ENCODE measurements at regions not wholly inside any gene's neighbourhood (a gene's known extent, or its start where the extent isn't known, plus 50 kb on each side); places are given as distances from the start of the nearest gene placed in this dataset.

GRCh38 chr17:36773039-36773438, 164.2 kb upstream of the LHX1 start:
- no peaks in the 10 kb centered on the region for H3K9me3 Mint-ChIP-seq
- H3K27me3 Mint-ChIP-seq (ENCODE audit: low read depth), result peaks cover 86% of the 10 kb centered on the region
- DNase-seq (ENCODE audit: low read depth, low spot score), result no peak
- no peak overlapping the region for H3K27ac Mint-ChIP-seq (ENCODE audit: unreplicated experiment)
- no peak for TF ChIP-seq CTCF (conservative IDR thresholded peaks at IDR 0.05)
- peaks cover 11% of the 10 kb centered on the region for H3K4me1 Mint-ChIP-seq
- no peak overlapping the region for H3K4me3 Mint-ChIP-seq
- H3K36me3 Mint-ChIP-seq (ENCODE audit: low read depth), result no peaks in the 10 kb centered on the region

GRCh38 chr17:36777118-36777517, 160.2 kb upstream of the LHX1 start:
- DNase-seq (ENCODE audit: low read depth, low spot score), result no peak
- H3K4me3 Mint-ChIP-seq, result no peak overlapping the region
- no peak overlapping the region for H3K27ac Mint-ChIP-seq (ENCODE audit: unreplicated experiment)
- TF ChIP-seq CTCF (conservative IDR thresholded peaks at IDR 0.05), result no peak
- peaks cover 11% of the 10 kb centered on the region for H3K4me1 Mint-ChIP-seq
- H3K36me3 Mint-ChIP-seq (ENCODE audit: low read depth), result no peaks in the 10 kb centered on the region
- no peaks in the 10 kb centered on the region for H3K9me3 Mint-ChIP-seq
- peaks cover 90% of the 10 kb centered on the region for H3K27me3 Mint-ChIP-seq (ENCODE audit: low read depth)

- H3K4me3 Mint-ChIP-seq, result no peak overlapping the region
Observed at GRCh38 chr17:36778448-36778847, 158.8 kb upstream of the LHX1 start.

GRCh38 chr17:36779550-36779949, 157.7 kb upstream of the LHX1 start:
- Mint-ChIP-seq H3K36me3 (ENCODE audit: low read depth) (no peaks in the 10 kb centered on the region), H3K4me1 (peaks cover 11% of the 10 kb centered on the region), H3K27me3 (ENCODE audit: low read depth) (peaks cover 84% of the 10 kb centered on the region), H3K4me3 (no peak overlapping the region), H3K9me3 (no peaks in the 10 kb centered on the region), H3K27ac (ENCODE audit: unreplicated experiment) (no peak overlapping the region)
- no peak for TF ChIP-seq CTCF (conservative IDR thresholded peaks at IDR 0.05)
- no peak for DNase-seq (ENCODE audit: low read depth, low spot score)

More at GRCh38 chr17:36778448-36778847, 158.8 kb upstream of the LHX1 start:
- Mint-ChIP-seq H3K36me3 (ENCODE audit: low read depth) (no peaks in the 10 kb centered on the region), H3K4me1 (peaks cover 11% of the 10 kb centered on the region), H3K27ac (ENCODE audit: unreplicated experiment) (no peak overlapping the region), H3K27me3 (ENCODE audit: low read depth) (peaks cover 84% of the 10 kb centered on the region), H3K9me3 (no peaks in the 10 kb centered on the region)
- TF ChIP-seq CTCF (conservative IDR thresholded peaks at IDR 0.05), result no peak
- no peak for DNase-seq (ENCODE audit: low read depth, low spot score)

- Mint-ChIP-seq H3K27ac (ENCODE audit: unreplicated experiment) (no peak overlapping the region), H3K9me3 (no peaks in the 10 kb centered on the region), H3K4me1 (no peaks in the 10 kb centered on the region), H3K36me3 (ENCODE audit: low read depth) (no peaks in the 10 kb centered on the region), H3K27me3 (ENCODE audit: low read depth) (peaks cover 76% of the 10 kb centered on the region), H3K4me3 (no peak overlapping the region)
- no peak for DNase-seq (ENCODE audit: low read depth, low spot score)
- TF ChIP-seq CTCF (conservative IDR thresholded peaks at IDR 0.05), result no peak
Observed at GRCh38 chr17:36784633-36785032, 152.6 kb upstream of the LHX1 start.

- H3K4me3 Mint-ChIP-seq, result no peak overlapping the region
- no peaks in the 10 kb centered on the region for H3K36me3 Mint-ChIP-seq (ENCODE audit: low read depth)
- no peak overlapping the region for H3K27ac Mint-ChIP-seq (ENCODE audit: unreplicated experiment)
- no peak for DNase-seq (ENCODE audit: low read depth, low spot score)
- no peaks in the 10 kb centered on the region for H3K9me3 Mint-ChIP-seq
- no peak for TF ChIP-seq CTCF (conservative IDR thresholded peaks at IDR 0.05)
- peaks cover 7% of the 10 kb centered on the region for H3K4me1 Mint-ChIP-seq
- peaks cover 80% of the 10 kb centered on the region for H3K27me3 Mint-ChIP-seq (ENCODE audit: low read depth)
Observed at GRCh38 chr17:36786867-36787266, 150.4 kb upstream of the LHX1 start.

Measured in neural crest cell (in vitro differentiated cells).